AG09309 (cell line): ENCODE measurements at regions not wholly inside any gene's neighbourhood (a gene's known extent, or its start where the extent isn't known, plus 50 kb on each side); places are given as distances from the start of the nearest gene placed in this dataset.

Experiments used
- DNase-seq: peaks from one replicate; pipeline ENCODE4 v3.0.0-alpha.2; 2010; ENCODE audit warnings: low read depth
- H3K4me3 ChIP-seq: 2 replicates; pipeline ENCODE4 v1.5.1; 2011; ENCODE audit warnings: mild to moderate bottlenecking, low read depth, low read length, moderate library complexity; ENCODE audit not compliant: control insufficient read depth
- CTCF ChIP-seq: IDR thresholded peaks from 2 replicates; pipeline ENCODE4 v1.5.1; 2011; ENCODE audit warnings: mild to moderate bottlenecking, low read depth, low read length, inconsistent platforms; ENCODE audit not compliant: insufficient read depth, control insufficient read depth; ENCODE audit errors: missing control alignments

GRCh38 chr1:233732206-233732605, 118.3 kb downstream of the KCNK1 start:
- no peak for DNase-seq
- no peak overlapping the region for H3K4me3 ChIP-seq
- TF ChIP-seq CTCF = no peak

- TF ChIP-seq CTCF = no peak
- H3K4me3 ChIP-seq = no peak overlapping the region
- DNase-seq = no peak
Observed at GRCh38 chr1:233734456-233734855, 120.5 kb downstream of the KCNK1 start.

GRCh38 chr1:233735331-233735730, 121.4 kb downstream of the KCNK1 start:
- H3K4me3 ChIP-seq = no peak overlapping the region
- no peak for DNase-seq
- no peak for TF ChIP-seq CTCF

GRCh38 chr1:233735847-233736246, 121.9 kb downstream of the KCNK1 start:
- no peak overlapping the region for H3K4me3 ChIP-seq
- TF ChIP-seq CTCF = no peak
- DNase-seq = no peak

GRCh38 chr1:233737341-233737740, 123.4 kb downstream of the KCNK1 start:
- no peak for TF ChIP-seq CTCF
- H3K4me3 ChIP-seq = no peak overlapping the region
- no peak for DNase-seq

GRCh38 chr1:233738396-233738795, 124.5 kb downstream of the KCNK1 start:
- no peak for TF ChIP-seq CTCF

GRCh38 chr1:233738850-233739249, 124.9 kb downstream of the KCNK1 start:
- no peak overlapping the region for H3K4me3 ChIP-seq
- no peak for TF ChIP-seq CTCF
- DNase-seq = no peak

More at GRCh38 chr1:233738396-233738795, 124.5 kb downstream of the KCNK1 start:
- H3K4me3 ChIP-seq = no peak overlapping the region
- DNase-seq = no peak
